Natural killer cell (primary cell): ENCODE measurements at regions not wholly inside any gene's neighbourhood (a gene's known extent, or its start where the extent isn't known, plus 50 kb on each side); places are given as distances from the start of the nearest gene placed in this dataset.

Experiments used
- ATAC-seq, 3 donors: fragments of 150-1000 bp in 2 of 3; fragments of 200-7000 bp in 1 of 3; cut with Tn5 transposase; 1 replicate in 1 of 3; 2 replicates in 2 of 3; pipeline ENCODE4 v1.10.0; 2021; ENCODE audit warnings: mild to moderate bottlenecking in 2 of 3, moderate library complexity in 2 of 3
- DNase-seq, 2 donors: peaks; one replicate each; pipeline versions ENCODE4 v3.0.0 to v3.0.0-alpha.2; 2013 to 2021; ENCODE audit warnings: mixed read lengths in 1 of 2
- H3K27ac ChIP-seq: one replicate; pipeline ENCODE4 v1.5.1; 2013; ENCODE audit warnings: mild to moderate bottlenecking, low read length
- H3K27me3 ChIP-seq: one replicate; pipeline ENCODE4 v1.6.1; 2013; ENCODE audit warnings: low read length; ENCODE audit not compliant: control insufficient read depth, insufficient read depth
- H3K36me3 ChIP-seq: one replicate; pipeline ENCODE4 v1.6.1; 2013; ENCODE audit warnings: low read length; ENCODE audit not compliant: control insufficient read depth, insufficient read depth
- H3K4me1 ChIP-seq: one replicate; pipeline ENCODE4 v1.6.1; 2013; ENCODE audit warnings: low read length; ENCODE audit not compliant: control insufficient read depth, insufficient read depth
- H3K4me3 ChIP-seq: one replicate; pipeline ENCODE4 v1.5.1; 2013; ENCODE audit warnings: low read length
- H3K9me3 ChIP-seq: one replicate; pipeline ENCODE4 v1.6.1; 2013; ENCODE audit warnings: low read length; ENCODE audit not compliant: control insufficient read depth, insufficient read depth
- H3K27ac Mint-ChIP-seq, 2 donors: one replicate each; pipeline ENCODE4 v1.8.0; 2022; ENCODE audit warnings: mild to moderate bottlenecking in 2 of 2, mixed read lengths in 2 of 2, moderate library complexity in 1 of 2
- H3K27me3 Mint-ChIP-seq, 2 donors: one replicate each; pipeline ENCODE4 v1.8.0; 2022; ENCODE audit warnings: low read depth in 2 of 2, mixed read lengths in 2 of 2
- H3K36me3 Mint-ChIP-seq: one replicate; pipeline ENCODE4 v1.8.0; 2022; ENCODE audit warnings: mixed read lengths
- H3K4me1 Mint-ChIP-seq, 2 donors: one replicate each; pipeline ENCODE4 v1.8.0; 2022; ENCODE audit warnings: mixed read lengths in 2 of 2
- H3K4me3 Mint-ChIP-seq: one replicate; pipeline ENCODE4 v1.8.0; 2022; ENCODE audit warnings: mild to moderate bottlenecking, moderate library complexity, mixed read lengths
- H3K9me3 Mint-ChIP-seq, 2 donors: one replicate each; pipeline ENCODE4 v1.8.0; 2022; ENCODE audit warnings: mixed read lengths in 2 of 2
- CTCF ChIP-seq: fragments of 200-600 bp; IDR thresholded peaks from one replicate; pipeline ENCODE4 v1.8.0; 2022; ENCODE audit warnings: antibody characterized with exemption
- WGBS: methylation state at CpG from one replicate; pipeline ENCODE4 v1.1.7; 2013; ENCODE audit warnings: missing lambda C conversion rate; ENCODE audit not compliant: insufficient coverage; 5-methylcytosine and 5-hydroxymethylcytosine counted together
- intact Hi-C: fragments of 100-400 bp; cut with micrococcal nuclease; formaldehyde crosslinking; loops from one replicate; pipeline ENCODE4 v1.14.2; 2022

GRCh38 chr16:73171380-73171779 is 123.5 kb upstream of the ZFHX3 start:
- TF ChIP-seq CTCF = no peak
- no peaks in the 10 kb centered on the region for H3K9me3 Mint-ChIP-seq
- no peak overlapping the region for H3K27ac Mint-ChIP-seq

DNA sequence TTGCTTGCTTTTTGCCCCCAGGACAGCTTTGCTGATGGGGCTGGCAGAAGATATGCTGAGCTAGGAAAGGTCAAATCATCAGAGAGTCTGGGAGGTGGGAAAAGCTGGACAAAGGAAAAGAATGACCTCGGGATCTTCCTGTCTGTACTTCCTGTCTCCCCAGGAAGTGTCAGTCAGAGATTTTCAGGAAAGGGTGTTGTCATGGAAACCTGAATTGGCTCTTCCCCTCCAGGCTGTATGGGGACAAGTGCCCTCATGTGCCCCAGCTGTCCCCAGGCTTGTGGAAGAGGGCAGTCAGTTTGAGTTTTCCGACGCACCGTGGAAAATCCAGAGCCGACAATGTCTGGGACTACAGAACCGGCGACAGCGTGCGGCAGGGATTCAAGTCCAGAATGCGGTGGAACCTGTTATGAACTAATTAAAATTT is 122.7 kb upstream of the ZFHX3 start:
- no peak overlapping the region for H3K27ac ChIP-seq
- no peaks in the 10 kb centered on the region for H3K36me3 ChIP-seq
- DNase-seq = no peak
- intact Hi-C loops = no loop called here
- no peaks in the 10 kb centered on the region for H3K9me3 ChIP-seq
- 83% methylated on average over 10 of the region's 10 CpGs for WGBS
- TF ChIP-seq CTCF = no peak
- Mint-ChIP-seq H3K4me1 (peaks cover 13% of the 10 kb centered on the region in 2 donors), H3K27me3 (peaks cover 7 to 21% of the 10 kb centered on the region in 2 donors), H3K36me3 (no peaks in the 10 kb centered on the region), H3K9me3 (no peaks in the 10 kb centered on the region), H3K4me3 (no peak overlapping the region), H3K27ac (no peak overlapping the region)
- H3K4me3 ChIP-seq = no peak overlapping the region
- H3K27me3 ChIP-seq = no peaks in the 10 kb centered on the region
- no peak for ATAC-seq
- H3K4me1 ChIP-seq = no peaks in the 10 kb centered on the region

More at GRCh38 chr16:73171380-73171779, 123.5 kb upstream of the ZFHX3 start:
- H3K27ac ChIP-seq = no peak overlapping the region
- no peaks in the 10 kb centered on the region for H3K36me3 ChIP-seq
- H3K4me3 ChIP-seq = no peak overlapping the region
- 89% methylated on average over 9 of the region's 9 CpGs for WGBS
- DNase-seq = no peak
- intact Hi-C loops = no loop called here
- no peaks in the 10 kb centered on the region for H3K27me3 ChIP-seq
- H3K9me3 ChIP-seq = no peaks in the 10 kb centered on the region
- Mint-ChIP-seq H3K4me1 (peaks cover 7% of the 10 kb centered on the region in 2 donors), H3K4me3 (no peak overlapping the region), H3K36me3 (no peaks in the 10 kb centered on the region), H3K27me3 (peaks cover 7 to 29% of the 10 kb centered on the region in 2 donors)
- ATAC-seq = no peak
- H3K4me1 ChIP-seq = no peaks in the 10 kb centered on the region

- no peak for DNase-seq
- no peak overlapping the region for H3K27ac ChIP-seq
- Mint-ChIP-seq H3K4me1 (peaks cover 13% of the 10 kb centered on the region in 2 donors), H3K9me3 (no peaks in the 10 kb centered on the region), H3K27ac (peak overlapping the region in 1 of 2 donors; percentile 51), H3K27me3 (peaks cover 5 to 18% of the 10 kb centered on the region in 2 donors), H3K36me3 (no peaks in the 10 kb centered on the region), H3K4me3 (no peak overlapping the region)
- ATAC-seq = no peak
- intact Hi-C loops = no loop called here
- TF ChIP-seq CTCF = no peak
- no peaks in the 10 kb centered on the region for H3K36me3 ChIP-seq
- no peaks in the 10 kb centered on the region for H3K9me3 ChIP-seq
- no peaks in the 10 kb centered on the region for H3K27me3 ChIP-seq
- 33% methylated on average over 2 of the region's 3 CpGs for WGBS
- H3K4me3 ChIP-seq = no peak overlapping the region
- H3K4me1 ChIP-seq = no peaks in the 10 kb centered on the region
Observed at GRCh38 chr16:73166947-73167550, 119.1 kb upstream of the ZFHX3 start.

- H3K36me3 Mint-ChIP-seq = no peaks in the 10 kb centered on the region
- no peaks in the 10 kb centered on the region for H3K9me3 ChIP-seq
- intact Hi-C loops = no loop called here
- no peaks in the 10 kb centered on the region for H3K9me3 Mint-ChIP-seq
- peaks cover 13% of the 10 kb centered on the region in 2 donors for H3K4me1 Mint-ChIP-seq
- no peak for TF ChIP-seq CTCF
- H3K4me3 Mint-ChIP-seq = peak overlapping the region; percentile 72
- no peaks in the 10 kb centered on the region for H3K36me3 ChIP-seq
- no peak overlapping the region for H3K4me3 ChIP-seq
- H3K27me3 Mint-ChIP-seq = peaks cover 5 to 18% of the 10 kb centered on the region in 2 donors
- DNase-seq = no peak
- H3K27me3 ChIP-seq = no peaks in the 10 kb centered on the region
- ATAC-seq = no peak
- H3K27ac ChIP-seq = no peak overlapping the region
- 18% methylated on average over 5 of the region's 5 CpGs for WGBS
- H3K4me1 ChIP-seq = no peaks in the 10 kb centered on the region
- H3K27ac Mint-ChIP-seq = peak overlapping the region in 1 of 2 donors; percentile 51
Observed at GRCh38 chr16:73166441-73166851, 118.5 kb upstream of the ZFHX3 start.
